OCI-LY3 (cell line): ENCODE measurements at regions not wholly inside any gene's neighbourhood (a gene's known extent, or its start where the extent isn't known, plus 50 kb on each side); places are given as distances from the start of the nearest gene placed in this dataset.

Source experiments
- CTCF ChIP-seq: fragments of 200-600, 300-600 bp; sonication (generic); IDR thresholded peaks from 2 replicates; pipeline ENCODE4 v1.5.1; 2014; ENCODE audit warnings: antibody characterized with exemption, low read length, low read depth
- EZH2phosphoT487 ChIP-seq: fragments of 200-600 bp; shearing (Covaris generic); IDR thresholded peaks from 2 replicates; pipeline ENCODE4 v1.6.1; 2018; ENCODE audit warnings: antibody characterized with exemption, mixed run types, low read depth

GRCh38 chr7:81534996-81535395 lies 234.9 kb downstream of the HGF start:
- TF ChIP-seq CTCF (no peak), EZH2phosphoT487 (no peak)
